T47D (cell line): ENCODE measurements at regions not wholly inside any gene's neighbourhood (a gene's known extent, or its start where the extent isn't known, plus 50 kb on each side); places are given as distances from the start of the nearest gene placed in this dataset.
"Not testable (repeated sequence)": the region's sequence is repeated elsewhere in the genome, so short reads cannot be mapped to it uniquely, and the experiment has no call there.

Experiments used
- DNase-seq, 2 experiments: peaks; one replicate each; pipeline versions ENCODE4 v3.0.0 to v3.0.0-alpha.2; 2011 to 2012; ENCODE audit warnings: low read depth in 1 of 2, low spot score in 1 of 2
- JUND ChIP-seq: IDR thresholded peaks from 2 replicates; pipeline ENCODE4 v1.6.1; 2012; ENCODE audit warnings: low read depth
- in situ Hi-C: cut with HindIII; loops from 2 replicates; pipeline ENCODE4 v1.10.0; 2016; ENCODE audit warnings: low sequenced_read_pairs, low pct_unique_long_range_greater_than_20kb

- no peak for TF ChIP-seq JUND
- in situ Hi-C loops = no loop called here
- no peak for DNase-seq
Observed at GRCh38 chr17:21592774-21593173, 99.5 kb upstream of the KCNJ18 start.

- in situ Hi-C loops, DNase-seq: not testable (repeated sequence)
Observed at GRCh38 chr17:21593452-21594105, 98.7 kb upstream of the KCNJ18 start.

- no peak for DNase-seq
- in situ Hi-C loops = no loop called here
- TF ChIP-seq JUND = no peak
Observed at GRCh38 chr17:21595086-21595485, 97.2 kb upstream of the KCNJ18 start.

- in situ Hi-C loops = no loop called here
- TF ChIP-seq JUND = no peak
- DNase-seq = no peak
Observed at GRCh38 chr17:21602176-21602575, 90.1 kb upstream of the KCNJ18 start.

- in situ Hi-C loops, DNase-seq: not testable (repeated sequence)
Observed at GRCh38 chr17:21603292-21603691, 89.0 kb upstream of the KCNJ18 start.

GRCh38 chr17:21611443-21611842, 80.9 kb upstream of the KCNJ18 start:
- in situ Hi-C loops, DNase-seq: not testable (repeated sequence)

GRCh38 chr17:21612123-21613070, 79.9 kb upstream of the KCNJ18 start:
- DNase-seq, in situ Hi-C loops: not testable (repeated sequence)

GRCh38 chr17:21613071-21613429, 79.3 kb upstream of the KCNJ18 start:
- TF ChIP-seq JUND = no peak
- in situ Hi-C loops = no loop called here
- DNase-seq = no peak

GRCh38 chr17:21626987-21627386, 65.3 kb upstream of the KCNJ18 start:
- DNase-seq, in situ Hi-C loops: not testable (repeated sequence)
